ENCODE measurements at regions not wholly inside any gene's neighbourhood (a gene's known extent, or its start where the extent isn't known, plus 50 kb on each side); places are given as distances from the start of the nearest gene placed in this dataset.

DNA sequence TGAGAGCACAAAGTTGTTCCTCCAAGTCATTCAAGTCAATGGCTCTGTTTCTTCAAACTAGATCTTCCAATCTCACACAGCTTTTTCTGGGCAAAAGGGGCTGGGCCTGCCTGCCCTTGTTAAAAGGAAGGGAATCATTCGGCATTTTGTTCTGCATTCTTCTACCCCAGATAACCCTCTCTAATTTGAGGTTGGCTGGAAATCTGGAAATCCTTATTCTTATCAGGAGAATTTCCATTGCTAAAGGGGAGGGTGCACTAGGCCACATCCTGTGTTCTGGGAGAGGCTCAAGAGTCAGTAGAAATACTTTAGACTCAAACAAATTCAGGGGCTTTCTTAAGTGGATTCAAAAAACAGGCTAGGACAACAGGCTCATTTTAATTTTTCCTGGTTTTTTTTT lies 384.7 kb upstream of the ZNF462 start:
- TF ChIP-seq POLR2AphosphoS5 (IDR thresholded peaks at IDR 0.05; ENCODE audit: borderline replicate concordance, low read depth, low read length) = no peak
- no peak for TF ChIP-seq EZH2 (IDR thresholded peaks at IDR 0.05)
- TF ChIP-seq FOXP2 (optimal IDR thresholded peaks at IDR 0.05; ENCODE audit: control extremely low read depth, extremely low read length, insufficient read depth) = no peak

All from SK-N-MC (cell line).